HEK293 (cell line): ENCODE measurements at regions not wholly inside any gene's neighbourhood (a gene's known extent, or its start where the extent isn't known, plus 50 kb on each side); places are given as distances from the start of the nearest gene placed in this dataset.

ENCODE experiments used
- CTCF ChIA-PET: fragments of 350-600 bp; formaldehyde crosslinking; extraction: SDS; loops from one replicate; lab custom pipeline; 2021; ENCODE audit warnings: antibody characterized with exemption; lab: Yijun Ruan, JAX
- POLR2A ChIA-PET: fragments of 300-600 bp; formaldehyde crosslinking; extraction: SDS; loops from one replicate; lab custom pipeline; 2020; ENCODE audit warnings: antibody characterized with exemption, inconsistent platforms; lab: Yijun Ruan, JAX
- H3K27ac ChIP-seq: fragments of 200-500 bp; sonication (Bioruptor generic); 2 replicates; pipeline ENCODE4 v1.5.1; 2014; ENCODE audit warnings: low read depth, low read length, control low read depth, inconsistent platforms; ENCODE audit errors: extremely low read depth
- H3K36me3 ChIP-seq, 2 experiments: fragments of 200-500 bp in 1 of 2; sonication (Bioruptor generic) in 1 of 2; 1 replicate in 1 of 2; 2 replicates in 1 of 2; pipeline ENCODE4 v1.5.1; 2014 to 2017; ENCODE audit warnings: inconsistent platforms in 2 of 2, low read length in 2 of 2; ENCODE audit not compliant: control insufficient read depth in 2 of 2, insufficient read depth in 1 of 2
- H3K4me1 ChIP-seq: fragments of 200-500 bp; sonication (Bioruptor generic); 2 replicates; pipeline ENCODE4 v1.5.1; 2014; ENCODE audit warnings: mild to moderate bottlenecking, low read length, inconsistent platforms; ENCODE audit not compliant: control insufficient read depth, insufficient read depth
- H3K4me3 ChIP-seq: 2 replicates; pipeline ENCODE4 v1.5.1; 2011; ENCODE audit warnings: low read depth, mild to moderate bottlenecking, control low read depth, low read length, moderate library complexity
- H3K9me3 ChIP-seq: fragments of 200-500 bp; sonication (Bioruptor generic); 2 replicates; pipeline ENCODE4 v1.5.1; 2014; ENCODE audit warnings: low read depth, low read length, inconsistent platforms; ENCODE audit not compliant: control insufficient read depth, insufficient read depth
- AEBP2 ChIP-seq: fragments of 450-650 bp; formaldehyde crosslinking; IDR thresholded peaks from 2 replicates; pipeline ENCODE4 v1.5.1; 2016; ENCODE audit warnings: missing biosample characterization, missing genetic modification characterization, borderline replicate concordance
- GLIS1 ChIP-seq: fragments of 450-650 bp; formaldehyde crosslinking; IDR thresholded peaks from 2 replicates; pipeline ENCODE4 v1.5.1; 2016; ENCODE audit warnings: missing biosample characterization, missing genetic modification characterization
- GLIS2 ChIP-seq: fragments of 450-650 bp; formaldehyde crosslinking; IDR thresholded peaks from 2 replicates; pipeline ENCODE4 v1.5.1; 2016; ENCODE audit warnings: missing biosample characterization, missing genetic modification characterization
- HOXD13 ChIP-seq: sonication (generic); formaldehyde crosslinking; IDR thresholded peaks from 2 replicates; pipeline ENCODE4 v1.8.0; 2022; ENCODE audit warnings: missing genetic modification reagents, borderline replicate concordance
- PRDM6 ChIP-seq: fragments of 450-650 bp; formaldehyde crosslinking; IDR thresholded peaks from 2 replicates; pipeline ENCODE4 v1.5.1; 2017; ENCODE audit warnings: missing biosample characterization, missing genetic modification characterization
- SP7 ChIP-seq: fragments of 450-650 bp; formaldehyde crosslinking; IDR thresholded peaks from 2 replicates; pipeline ENCODE4 v1.5.1; 2016; ENCODE audit warnings: missing biosample characterization, missing genetic modification characterization
- ZBTB10 ChIP-seq: fragments of 450-650 bp; formaldehyde crosslinking; IDR thresholded peaks from 2 replicates; pipeline ENCODE4 v1.5.1; 2016; ENCODE audit warnings: missing biosample characterization, missing genetic modification characterization
- ZBTB48 ChIP-seq: fragments of 450-650 bp; formaldehyde crosslinking; IDR thresholded peaks from 2 replicates; pipeline ENCODE4 v1.5.1; 2016; ENCODE audit warnings: missing biosample characterization, missing genetic modification characterization
- ZBTB7A ChIP-seq: fragments of 450-650 bp; formaldehyde crosslinking; IDR thresholded peaks from 2 replicates; pipeline ENCODE4 v1.5.1; 2016; ENCODE audit warnings: low read depth, missing biosample characterization, missing genetic modification characterization
- ZFHX2 ChIP-seq: fragments of 450-650 bp; formaldehyde crosslinking; conservative IDR thresholded peaks from 2 replicates; pipeline ENCODE4 v1.5.1; 2016; ENCODE audit warnings: missing biosample characterization, missing genetic modification characterization
- ZNF202 ChIP-seq: fragments of 450-650 bp; formaldehyde crosslinking; IDR thresholded peaks from 2 replicates; pipeline ENCODE4 v1.5.1; 2016; ENCODE audit warnings: missing biosample characterization, missing genetic modification characterization, borderline replicate concordance
- ZNF292 ChIP-seq: fragments of 450-650 bp; formaldehyde crosslinking; IDR thresholded peaks from 2 replicates; pipeline ENCODE4 v1.5.1; 2016; ENCODE audit warnings: low read depth, missing biosample characterization, missing genetic modification characterization, borderline replicate concordance
- ZNF366 ChIP-seq: fragments of 450-650 bp; formaldehyde crosslinking; conservative IDR thresholded peaks from 2 replicates; pipeline ENCODE4 v1.5.1; 2016; ENCODE audit warnings: missing biosample characterization, missing genetic modification characterization
- ZNF391 ChIP-seq: fragments of 450-650 bp; formaldehyde crosslinking; IDR thresholded peaks from 2 replicates; pipeline ENCODE4 v1.5.1; 2016; ENCODE audit warnings: low read depth, missing biosample characterization, missing genetic modification characterization, borderline replicate concordance
- ZNF398 ChIP-seq: fragments of 450-650 bp; formaldehyde crosslinking; IDR thresholded peaks from 2 replicates; pipeline ENCODE4 v1.5.1; 2017; ENCODE audit warnings: missing biosample characterization, missing genetic modification characterization
- ZNF488 ChIP-seq: fragments of 450-650 bp; formaldehyde crosslinking; IDR thresholded peaks from 2 replicates; pipeline ENCODE4 v1.5.1; 2016; ENCODE audit warnings: missing biosample characterization, missing genetic modification characterization
- ZNF501 ChIP-seq: fragments of 450-650 bp; formaldehyde crosslinking; IDR thresholded peaks from 2 replicates; pipeline ENCODE4 v1.5.1; 2016; ENCODE audit warnings: missing biosample characterization, missing genetic modification characterization
- ZNF624 ChIP-seq: fragments of 450-650 bp; formaldehyde crosslinking; IDR thresholded peaks from 2 replicates; pipeline ENCODE4 v1.5.1; 2017; ENCODE audit warnings: missing biosample characterization, missing genetic modification characterization
- ZNF747 ChIP-seq: fragments of 450-650 bp; formaldehyde crosslinking; IDR thresholded peaks from 2 replicates; pipeline ENCODE4 v1.5.1; 2016; ENCODE audit warnings: missing biosample characterization, missing genetic modification characterization
- ZNF776 ChIP-seq: fragments of 450-650 bp; formaldehyde crosslinking; IDR thresholded peaks from 2 replicates; pipeline ENCODE4 v1.5.0; 2017; ENCODE audit warnings: missing biosample characterization, missing genetic modification characterization, borderline replicate concordance
- ZNF785 ChIP-seq: fragments of 450-650 bp; formaldehyde crosslinking; IDR thresholded peaks from 2 replicates; pipeline ENCODE4 v1.5.1; 2016; ENCODE audit warnings: missing biosample characterization, missing genetic modification characterization

GRCh38 chr17:34011599-34011998, 243.5 kb upstream of the CCL2 start (continued):
- no peak for TF ChIP-seq ZBTB48 (tag by site-specific recombination)
- no peak for TF ChIP-seq PRDM6
- TF ChIP-seq ZBTB10 (tag by site-specific recombination), result no peak

GRCh38 chr17:34012709-34013375, 242.2 kb upstream of the CCL2 start:
- Histone ChIP-seq H3K4me3 (no peak overlapping the region), H3K9me3 (no peaks in the 10 kb centered on the region), H3K4me1 (no peaks in the 10 kb centered on the region), H3K27ac (no peak overlapping the region), H3K36me3 (no peaks in the 10 kb centered on the region)
- ChIA-PET POLR2A (no interaction called here), CTCF (interaction anchor here (0.7 kb wide), 1 partner anchor 62 kb away, joined by 4 read pairs; no protein-coding TSS in a partner anchor)
- TF ChIP-seq ZNF292 (tag by site-specific recombination), result no peak
- no peak for TF ChIP-seq ZNF202 (tag by site-specific recombination)
- TF ChIP-seq ZNF785 (tag by site-specific recombination), result no peak
- no peak for TF ChIP-seq AEBP2 (tag by site-specific recombination)
- no peak for TF ChIP-seq HOXD13 (CRISPR knock-in tag)
- peak; percentile 73 for TF ChIP-seq GLIS1 (tag by site-specific recombination)

GRCh38 chr17:34015253-34015652, 239.8 kb upstream of the CCL2 start:
- no peaks in the 10 kb centered on the region for H3K9me3 ChIP-seq
- no peaks in the 10 kb centered on the region for H3K36me3 ChIP-seq
- ChIA-PET CTCF (no interaction called here), POLR2A (no interaction called here)
- no peak overlapping the region for H3K27ac ChIP-seq
- no peak overlapping the region for H3K4me3 ChIP-seq
- TF ChIP-seq SP7 (tag by site-specific recombination), result no peak
- TF ChIP-seq ZNF747 (tag by site-specific recombination), result no peak
- TF ChIP-seq ZFHX2 (tag by site-specific recombination), result no peak
- TF ChIP-seq ZNF776, result no peak
- no peak for TF ChIP-seq ZNF785 (tag by site-specific recombination)
- no peak for TF ChIP-seq ZNF624
- no peak for TF ChIP-seq ZNF366 (tag by site-specific recombination)
- TF ChIP-seq ZNF488 (tag by site-specific recombination), result no peak
- TF ChIP-seq HOXD13 (CRISPR knock-in tag), result no peak
- no peak for TF ChIP-seq ZNF398 (tag by site-specific recombination)
- TF ChIP-seq GLIS2 (tag by site-specific recombination), result no peak
- TF ChIP-seq ZBTB7A (tag by site-specific recombination), result no peak
- TF ChIP-seq ZNF501 (tag by site-specific recombination), result no peak
- TF ChIP-seq ZNF391 (tag by site-specific recombination), result no peak
- no peaks in the 10 kb centered on the region for H3K4me1 ChIP-seq
